Fibroblast of villous mesenchyme (primary cell): ENCODE measurements at regions not wholly inside any gene's neighbourhood (a gene's known extent, or its start where the extent isn't known, plus 50 kb on each side); places are given as distances from the start of the nearest gene placed in this dataset.

Source experiments
- DNase-seq: peaks from one replicate; pipeline ENCODE4 v3.0.0-alpha.2; 2010; ENCODE audit warnings: low read depth
- H3K4me3 ChIP-seq: 2 replicates; pipeline ENCODE4 v1.5.1; 2011; ENCODE audit warnings: low read depth, mild to moderate bottlenecking, low read length
- CTCF ChIP-seq: IDR thresholded peaks from 2 replicates; pipeline ENCODE4 v1.5.1; 2012; ENCODE audit warnings: low read depth, mild to moderate bottlenecking, low read length; ENCODE audit not compliant: insufficient read depth

- DNase-seq, result no peak
- H3K4me3 ChIP-seq, result no peak overlapping the region
- no peak for TF ChIP-seq CTCF
These were observed 1806.1 kb upstream of the MIR17HG start for GRCh38 chr13:89541091-89542030.

- no peak for TF ChIP-seq CTCF
- no peak for DNase-seq
These were observed 1796.5 kb upstream of the MIR17HG start for GRCh38 chr13:89550938-89551337.

GRCh38 chr13:89554801-89555200 is 1792.7 kb upstream of the MIR17HG start:
- no peak for DNase-seq
- no peak for TF ChIP-seq CTCF

More at GRCh38 chr13:89550938-89551337, 1796.5 kb upstream of the MIR17HG start:
- no peak overlapping the region for H3K4me3 ChIP-seq

GRCh38 chr13:89565476-89566100 is 1781.9 kb upstream of the MIR17HG start:
- no peak for DNase-seq
- no peak for TF ChIP-seq CTCF
- no peak overlapping the region for H3K4me3 ChIP-seq

More at GRCh38 chr13:89554801-89555200, 1792.7 kb upstream of the MIR17HG start:
- no peak overlapping the region for H3K4me3 ChIP-seq

- no peak for DNase-seq
- TF ChIP-seq CTCF, result no peak
- H3K4me3 ChIP-seq, result no peak overlapping the region
These were observed 1780.5 kb upstream of the MIR17HG start for GRCh38 chr13:89567025-89567424.

GRCh38 chr13:89568276-89568675 is 1779.2 kb upstream of the MIR17HG start:
- no peak overlapping the region for H3K4me3 ChIP-seq
- DNase-seq, result no peak
- no peak for TF ChIP-seq CTCF
